ENCODE measurements at regions not wholly inside any gene's neighbourhood (a gene's known extent, or its start where the extent isn't known, plus 50 kb on each side); places are given as distances from the start of the nearest gene placed in this dataset.

DNA sequence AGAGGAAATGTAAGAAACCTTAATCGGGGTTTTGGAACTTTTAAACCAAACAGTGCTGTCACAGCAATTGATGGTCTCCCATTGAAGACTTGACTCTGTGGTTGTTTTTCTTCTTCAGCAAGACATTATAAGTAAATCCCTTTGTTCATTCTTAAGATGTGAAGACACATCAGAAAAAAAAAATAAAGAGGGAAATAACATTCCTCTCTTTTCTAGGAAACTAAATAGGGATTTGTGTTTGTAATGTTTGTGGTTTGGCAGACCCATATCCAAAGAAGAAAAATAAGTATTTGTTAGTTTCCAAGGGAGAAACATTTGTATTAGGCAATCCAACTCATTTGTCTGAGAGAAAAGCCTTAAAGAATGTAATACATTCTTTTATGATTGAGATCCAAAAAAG lies 359.9 kb downstream of the DSC3 start:
- TF ChIP-seq CTCF (IDR thresholded peaks at IDR 0.05; ENCODE audit: borderline replicate concordance, extremely low read depth, low read length, poor library complexity, severe bottlenecking) (no peak), EZH2 (IDR thresholded peaks at IDR 0.05; ENCODE audit: borderline replicate concordance, low read depth, low read length, severe bottlenecking) (no peak)
